HG02870 (cell line): ENCODE measurements at regions not wholly inside any gene's neighbourhood (a gene's known extent, or its start where the extent isn't known, plus 50 kb on each side); places are given as distances from the start of the nearest gene placed in this dataset.

Experiments
- ATAC-seq: cut with Tn5 transposase; IDR thresholded peaks from one replicate; pipeline ENCODE4 v1.9.1; 2021; ENCODE audit warnings: mild to moderate bottlenecking, moderate library complexity; ENCODE audit not compliant: unreplicated experiment

DNA sequence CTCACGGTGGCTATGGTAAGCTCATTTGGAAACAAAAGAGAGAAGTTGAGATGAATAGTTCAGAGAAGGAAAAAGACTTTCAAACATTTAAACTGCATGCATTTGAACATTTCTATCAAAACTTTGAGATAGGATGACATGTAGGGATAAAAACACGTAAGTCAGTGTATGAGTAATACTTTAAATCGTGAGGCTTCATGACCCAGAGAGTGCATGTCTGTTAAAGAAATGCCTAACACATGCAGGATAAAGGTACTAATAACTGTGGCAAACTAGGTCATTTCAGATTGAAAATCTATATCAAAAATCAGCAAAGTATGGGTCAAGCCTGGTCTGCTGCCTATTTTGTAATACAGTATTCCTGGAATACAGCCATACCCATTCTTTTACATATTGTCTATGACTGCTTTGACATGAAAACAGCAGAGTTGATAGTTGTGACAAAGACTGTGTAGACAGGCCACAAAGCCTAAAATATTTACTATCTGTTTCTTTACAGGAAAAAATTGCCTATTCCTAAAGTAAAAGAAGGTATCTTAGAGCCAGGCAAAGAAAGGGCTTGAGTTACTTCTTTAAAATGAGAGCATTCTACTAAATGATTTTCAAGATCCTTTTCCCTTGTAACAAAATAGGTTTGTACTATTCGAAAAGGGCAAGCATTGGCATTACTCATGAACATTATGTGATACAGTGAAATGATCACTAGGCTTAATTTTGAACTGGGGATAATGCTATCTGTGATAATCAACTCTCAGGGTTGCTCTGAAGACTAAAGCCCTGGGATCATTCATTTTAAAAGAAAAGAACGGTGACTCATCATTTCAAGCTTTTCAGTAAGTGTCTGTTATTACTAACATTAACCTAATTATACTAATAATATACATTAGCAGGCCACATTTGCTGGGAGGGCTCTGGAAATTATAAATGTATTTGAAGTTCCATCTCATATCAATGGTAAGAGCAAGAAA lies 185.9 kb downstream of the CRPPA start:
- ATAC-seq: no peak

DNA sequence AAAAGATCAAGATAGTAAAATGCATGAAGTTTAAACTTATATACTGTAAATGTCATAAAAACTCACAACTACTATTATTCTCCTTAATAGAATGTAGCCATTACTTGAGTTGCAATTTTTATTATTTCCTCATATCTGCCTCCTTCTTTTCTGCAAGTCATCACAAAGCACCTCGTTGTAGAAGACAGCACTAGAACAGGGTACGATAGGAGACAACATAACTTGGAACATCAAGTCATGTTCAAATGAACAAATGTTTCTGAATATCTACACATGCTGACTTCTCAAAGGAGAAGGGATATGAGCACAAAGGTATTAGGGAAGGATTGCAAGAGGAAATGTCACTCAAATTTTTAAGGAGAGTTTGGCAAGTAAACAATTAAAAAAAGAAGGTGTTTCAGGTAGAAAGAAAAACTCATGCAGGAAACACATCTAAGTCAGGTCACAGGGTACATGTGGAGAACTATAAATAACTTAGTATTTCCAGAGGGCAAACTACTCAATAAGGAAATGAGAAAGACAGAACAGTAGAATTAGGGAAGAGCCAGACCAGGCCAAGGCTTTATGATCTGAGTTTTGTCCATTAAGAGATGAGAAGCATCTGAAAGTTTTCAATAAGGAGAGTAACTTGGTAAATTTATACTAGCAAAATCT lies 186.7 kb downstream of the CRPPA start:
- ATAC-seq: no peak

DNA sequence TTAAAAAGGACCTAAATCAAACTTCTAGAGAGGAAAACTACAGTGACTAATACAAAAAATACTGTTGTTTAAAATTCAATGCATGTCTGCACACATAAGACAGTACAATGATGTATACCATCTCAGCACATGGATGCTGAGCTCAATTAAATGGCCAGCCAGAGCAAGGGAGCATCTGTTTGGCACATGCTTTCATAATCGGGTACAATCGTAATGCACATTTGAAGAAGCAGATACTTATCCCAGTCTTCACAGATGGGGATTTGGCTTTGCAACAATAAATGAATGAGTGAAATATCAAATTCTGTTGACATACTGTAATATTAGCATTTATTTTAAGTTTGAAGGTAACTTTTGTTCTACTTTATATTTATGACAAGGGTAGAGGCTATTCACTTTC lies 187.8 kb downstream of the CRPPA start:
- no peak for ATAC-seq

DNA sequence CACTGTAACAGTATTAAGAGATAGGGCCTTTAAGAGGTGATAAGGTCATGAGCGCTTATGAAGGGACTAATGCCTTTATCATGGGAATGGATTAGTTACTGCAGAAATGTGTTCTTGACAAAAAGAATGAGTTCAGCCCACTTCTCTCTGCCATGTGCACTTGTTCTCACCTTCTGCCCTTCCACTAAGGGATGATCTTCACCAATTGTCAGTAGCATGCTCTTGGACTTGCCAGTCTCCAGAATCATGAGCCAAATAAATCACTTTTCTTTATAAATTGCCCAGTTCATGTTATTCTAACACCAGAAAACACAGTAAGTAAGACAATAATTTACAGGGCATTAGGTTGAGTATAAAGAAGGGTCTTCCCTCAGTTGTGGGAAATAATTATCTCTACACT lies 189.1 kb downstream of the CRPPA start:
- no peak for ATAC-seq

DNA sequence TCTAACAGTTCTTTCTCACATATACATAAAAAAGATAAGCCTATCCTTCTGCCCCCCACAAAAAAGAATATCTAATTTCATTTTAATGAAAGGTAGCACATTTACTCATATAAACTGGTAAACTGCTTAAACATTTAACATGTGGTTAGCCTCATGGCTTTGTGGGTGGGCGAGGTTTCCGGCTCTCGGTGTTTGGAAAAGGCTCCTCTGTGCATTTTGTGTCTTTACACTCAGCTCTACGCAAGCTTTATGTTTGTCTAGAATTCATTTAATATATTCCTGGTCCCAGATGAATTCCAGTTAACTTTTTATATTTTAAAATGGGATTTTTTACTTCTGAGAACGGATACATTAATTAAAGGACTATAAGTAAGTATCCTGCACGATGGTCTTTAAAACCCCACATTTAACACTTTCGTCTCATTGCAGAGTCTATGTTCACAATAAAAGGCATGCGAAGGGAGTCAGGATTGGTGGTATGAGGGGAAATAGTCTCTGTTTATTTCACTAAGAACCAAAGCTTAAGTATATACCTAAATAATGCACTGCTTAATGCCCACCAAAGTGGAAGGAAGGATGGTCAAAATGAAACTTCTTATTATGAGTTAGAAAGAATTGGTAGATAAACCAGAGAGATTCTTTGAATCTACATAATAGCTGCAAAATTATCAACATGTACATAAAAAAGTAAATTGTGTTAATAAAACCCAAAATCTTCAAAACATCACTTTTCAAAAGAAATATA lies 197.2 kb downstream of the CRPPA start:
- ATAC-seq: no peak

DNA sequence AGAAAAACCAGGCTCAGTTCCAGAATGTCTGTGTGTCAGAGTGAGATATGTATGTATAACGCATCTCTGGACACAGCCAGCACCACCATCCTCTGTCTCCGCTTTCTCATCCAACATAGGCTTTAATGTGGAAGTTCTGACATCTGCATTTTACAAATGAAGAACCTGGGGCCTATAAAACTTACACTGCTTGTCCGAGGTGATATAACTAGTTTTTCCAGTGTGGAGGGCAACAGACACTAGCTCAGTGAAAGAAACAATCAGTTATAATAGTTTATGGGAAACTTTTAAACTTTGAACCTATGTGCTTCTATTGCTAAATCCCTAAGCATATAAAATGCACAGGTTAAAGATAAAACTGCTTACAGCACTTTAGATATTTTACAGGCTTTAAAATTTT lies 208.7 kb downstream of the CRPPA start:
- no peak for ATAC-seq

DNA sequence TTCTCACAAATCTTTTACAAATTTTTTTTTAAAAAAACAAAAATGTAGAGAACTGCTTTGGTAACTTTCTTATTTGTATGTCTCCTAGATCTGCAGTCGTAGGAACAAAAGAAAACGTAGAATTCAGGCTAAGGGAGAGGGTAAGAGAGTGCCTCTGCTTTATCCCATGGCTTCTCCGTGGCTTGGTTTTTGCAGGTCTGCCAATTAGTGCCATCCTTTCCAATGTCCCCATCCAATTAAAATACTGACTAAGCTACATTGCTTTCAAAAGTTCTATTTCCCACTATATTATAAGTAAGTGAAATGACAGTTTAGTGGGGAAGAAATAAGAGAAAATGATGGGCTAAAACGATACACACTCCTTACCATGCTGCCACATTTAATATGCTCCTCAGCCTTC lies 209.3 kb downstream of the CRPPA start:
- no peak for ATAC-seq

DNA sequence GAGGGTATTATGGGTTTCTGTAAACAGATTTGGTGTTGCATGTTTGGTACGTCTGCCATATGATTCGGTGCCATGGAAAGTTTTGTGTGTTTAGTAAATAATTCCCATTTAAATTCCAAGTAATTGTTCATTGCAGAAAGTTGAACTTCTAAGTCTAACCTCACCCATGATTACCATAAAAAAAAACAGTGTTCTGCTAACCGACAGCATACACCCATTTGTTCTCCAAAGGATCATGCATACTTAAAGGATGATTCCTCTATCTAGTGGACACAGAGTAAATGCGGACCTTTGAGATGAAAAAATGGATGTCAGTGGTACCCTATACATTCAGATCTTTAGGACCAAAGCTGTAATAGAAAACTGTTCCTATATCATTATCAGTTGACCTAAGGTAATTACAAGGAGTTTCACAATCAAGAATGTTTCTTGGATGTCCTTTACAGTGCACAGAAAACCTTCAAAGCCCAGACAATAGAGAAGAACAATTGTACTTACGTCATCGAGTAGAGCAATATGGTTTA lies 209.9 kb downstream of the CRPPA start:
- ATAC-seq: no peak

DNA sequence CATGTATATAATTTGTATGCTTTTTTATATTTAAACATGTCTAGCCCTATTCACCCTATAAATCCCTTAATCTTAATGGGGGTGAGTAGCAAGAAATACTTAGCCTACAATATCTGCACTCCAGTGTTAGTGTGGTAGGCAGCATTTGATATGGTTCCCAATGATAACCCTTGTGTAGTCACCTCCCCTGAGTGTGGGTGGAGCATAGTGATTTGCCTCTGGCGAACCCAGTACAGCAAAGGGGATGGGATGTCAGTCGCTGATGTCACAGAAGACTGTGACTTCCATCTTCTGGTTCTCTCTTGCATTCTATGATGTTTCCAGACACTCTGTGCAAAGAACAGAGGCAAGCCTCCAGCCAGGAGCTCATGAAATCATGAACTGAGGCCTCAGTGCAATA lies 211.2 kb downstream of the CRPPA start:
- ATAC-seq: no peak

DNA sequence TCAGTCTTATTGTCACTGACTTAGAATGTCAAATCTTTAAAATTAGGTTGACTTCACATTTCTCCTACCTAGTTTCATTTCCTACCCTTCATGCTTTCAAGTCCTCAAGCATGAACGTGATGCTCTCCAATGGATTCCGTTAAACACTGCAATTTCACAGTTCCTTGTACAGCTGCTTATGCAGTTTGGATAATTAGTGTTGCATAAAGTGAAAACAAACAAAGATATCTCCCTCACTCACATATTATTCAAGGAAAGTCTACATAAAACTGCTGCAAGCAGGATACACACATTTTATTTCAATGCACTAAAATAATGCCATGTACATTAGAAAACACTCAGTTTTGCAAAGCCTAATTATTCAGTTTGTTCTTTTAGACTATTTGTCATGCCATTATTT lies 214.0 kb downstream of the CRPPA start:
- ATAC-seq: no peak

DNA sequence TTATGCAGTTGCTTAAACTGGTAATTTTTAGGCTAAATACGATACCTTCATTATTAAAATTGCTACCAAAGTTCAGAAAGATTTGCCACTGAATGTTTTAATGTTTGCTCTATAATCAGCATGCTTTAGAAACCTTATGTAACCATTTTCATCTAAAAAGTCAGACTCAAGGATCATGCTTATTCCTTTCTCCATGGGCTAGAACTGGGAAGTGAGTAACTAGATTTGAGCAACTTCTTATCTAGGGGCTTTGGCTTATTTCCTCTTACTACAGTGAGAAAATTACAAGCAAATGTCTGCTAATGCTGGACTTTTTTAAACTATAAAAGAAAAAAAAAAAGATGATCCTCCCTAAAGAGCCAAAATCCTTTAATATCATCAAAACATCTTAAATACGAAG lies 215.9 kb downstream of the CRPPA start:
- no peak for ATAC-seq

DNA sequence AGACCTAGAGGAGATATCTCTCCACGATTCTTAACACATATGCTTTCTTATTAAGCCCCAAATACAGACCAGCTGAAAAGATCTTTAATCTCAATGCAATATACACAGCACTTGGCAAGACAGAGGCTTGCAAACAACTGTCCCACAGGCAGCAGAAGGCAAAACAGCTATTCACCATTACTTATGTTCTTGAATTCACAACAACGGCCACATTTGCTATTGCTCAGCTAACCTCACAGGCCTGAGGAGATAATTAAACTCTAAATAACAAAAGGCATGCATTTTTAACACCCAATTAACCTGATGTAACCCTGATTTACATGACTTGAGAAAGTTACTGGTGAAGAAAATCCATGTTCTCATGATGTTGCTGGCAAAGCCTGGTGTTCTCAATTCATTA lies 216.4 kb downstream of the CRPPA start:
- no peak for ATAC-seq

DNA sequence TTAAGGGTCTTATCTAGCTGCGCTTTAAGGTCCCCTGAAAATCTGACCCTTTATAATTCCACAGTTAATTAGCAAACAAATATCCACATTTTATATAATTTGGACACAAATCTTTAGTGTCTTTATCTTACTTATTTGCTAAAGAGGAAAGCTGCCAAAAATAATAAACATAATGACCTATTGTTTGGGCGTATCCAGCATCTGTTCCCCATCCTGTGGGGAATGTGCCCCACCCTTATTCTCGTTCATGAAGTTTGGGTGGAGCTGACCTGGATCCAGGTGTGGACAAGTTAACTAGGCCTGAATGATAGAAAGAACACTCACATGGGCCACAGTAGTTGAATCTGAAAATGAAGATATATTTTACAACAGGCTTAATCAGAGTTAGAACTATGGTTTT lies 218.3 kb downstream of the CRPPA start:
- no peak for ATAC-seq

DNA sequence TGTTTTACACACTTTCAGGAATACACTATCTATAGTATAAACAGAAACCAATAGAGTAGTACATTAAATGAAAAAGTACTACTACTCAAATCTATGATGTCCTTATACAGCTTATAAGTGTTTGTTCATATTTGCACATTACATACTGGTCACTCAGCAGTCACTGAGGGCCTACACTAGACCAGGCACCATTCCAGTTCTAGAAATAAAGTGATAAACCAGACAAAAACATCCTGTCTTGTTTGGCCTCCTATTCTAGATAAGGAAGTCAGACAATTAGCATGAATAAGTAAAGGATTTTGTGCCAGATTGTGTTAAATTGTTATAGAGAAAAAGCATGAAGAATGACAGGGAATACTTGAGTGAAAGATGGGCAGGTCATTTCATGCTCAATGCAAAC lies 219.0 kb downstream of the CRPPA start:
- no peak for ATAC-seq

DNA sequence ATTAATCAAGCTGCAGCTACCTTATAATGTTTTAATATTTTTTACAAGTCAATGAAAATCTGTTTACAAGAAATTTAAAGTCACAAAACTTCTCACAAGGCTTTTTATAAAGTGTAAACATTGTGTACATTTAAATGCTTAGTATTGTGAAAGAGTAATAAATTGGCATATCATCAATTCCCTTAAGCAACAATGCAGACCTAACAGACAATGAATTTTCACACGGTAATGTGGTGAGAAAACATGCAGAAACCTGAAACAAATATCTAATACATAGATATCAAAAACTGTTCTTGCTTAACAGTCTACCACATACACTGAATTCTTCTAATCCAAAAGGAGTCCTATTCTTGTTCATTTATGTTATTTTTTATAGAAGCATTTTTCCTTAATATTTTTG lies 220.7 kb downstream of the CRPPA start:
- no peak for ATAC-seq

DNA sequence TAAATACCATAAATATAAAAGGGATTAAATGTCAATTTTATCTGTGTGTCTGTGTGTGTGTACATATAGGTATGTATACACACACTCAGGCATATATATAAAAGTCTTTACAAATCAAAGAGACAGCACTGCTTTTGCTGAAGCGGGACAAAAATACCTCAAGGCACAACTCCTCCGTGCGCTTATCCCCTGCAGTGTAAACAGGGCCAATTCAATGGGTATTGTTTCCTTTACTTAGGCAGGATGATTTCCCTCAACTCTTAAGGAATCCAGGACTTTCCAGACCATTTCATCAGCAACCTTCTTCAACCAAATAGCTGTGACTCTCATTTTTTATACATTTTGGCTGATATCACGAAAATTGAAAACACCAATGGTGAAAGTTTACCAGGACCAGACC lies 227.7 kb downstream of the CRPPA start:
- ATAC-seq: no peak

DNA sequence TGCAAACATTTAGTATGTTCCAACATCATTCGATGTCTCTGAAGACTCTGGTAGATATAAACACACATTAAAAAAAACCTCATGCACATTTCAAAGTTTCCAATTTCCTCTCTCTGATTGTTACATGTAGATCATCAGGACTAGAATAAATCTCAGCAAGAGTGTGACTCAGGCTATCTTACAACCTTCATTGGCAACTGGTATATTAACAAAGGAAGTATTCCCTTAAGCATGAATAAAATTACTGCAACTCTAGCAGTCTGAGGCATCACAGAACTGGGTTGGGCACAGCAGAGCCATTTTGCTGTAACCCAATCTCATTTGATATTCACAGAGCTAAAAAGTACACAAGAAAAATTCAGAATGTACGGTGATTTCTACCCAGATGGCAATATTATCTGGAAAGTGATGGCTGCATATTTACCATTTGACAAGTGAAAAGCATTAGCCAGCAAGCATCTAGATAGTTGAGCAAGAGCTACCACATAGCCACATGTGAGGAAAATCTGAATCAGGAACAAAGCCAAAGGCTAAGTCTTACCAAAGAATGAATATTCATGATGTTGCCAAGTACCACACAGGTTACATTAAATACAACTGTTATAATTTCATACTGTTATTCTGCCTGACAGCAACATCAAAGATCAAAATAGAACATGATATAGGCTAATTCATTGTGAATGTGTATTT lies 232.2 kb downstream of the CRPPA start:
- ATAC-seq: no peak

DNA sequence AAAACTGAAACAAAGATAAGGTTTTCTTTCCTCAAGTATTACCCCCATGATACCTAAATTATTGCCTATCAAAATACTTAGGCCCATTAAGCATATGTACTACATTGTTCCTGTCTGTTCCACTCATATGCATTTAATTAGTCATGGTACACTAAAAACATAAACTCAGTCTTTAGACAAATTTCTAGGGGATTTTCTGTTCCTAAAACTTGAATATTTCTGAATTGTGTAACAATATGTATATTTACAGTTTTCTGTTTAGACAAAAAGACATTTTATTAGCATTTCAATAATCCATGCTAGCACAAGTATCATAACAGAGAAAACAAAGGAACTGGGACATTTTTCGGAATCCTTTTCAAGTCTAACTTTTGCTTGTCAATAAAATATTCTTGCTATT lies 234.2 kb downstream of the CRPPA start:
- ATAC-seq: no peak

DNA sequence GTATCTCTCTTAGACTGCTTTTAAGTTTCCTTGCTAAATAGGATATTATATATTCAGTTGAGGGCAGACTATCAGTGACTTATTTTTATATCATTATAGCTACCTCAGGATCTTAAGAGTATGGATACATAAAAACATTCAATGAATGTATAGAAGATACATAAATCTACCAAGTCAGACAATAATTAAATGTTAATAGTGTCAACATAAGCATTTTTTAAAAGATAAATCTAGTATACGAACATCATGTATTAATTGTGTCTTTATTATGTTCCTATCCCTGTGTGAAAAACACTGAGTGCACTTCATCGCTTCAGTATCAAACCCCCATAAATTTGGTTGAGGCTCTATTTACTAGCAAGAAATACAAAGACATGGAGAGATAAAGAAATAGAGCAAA lies 242.8 kb downstream of the CRPPA start:
- ATAC-seq: no peak

DNA sequence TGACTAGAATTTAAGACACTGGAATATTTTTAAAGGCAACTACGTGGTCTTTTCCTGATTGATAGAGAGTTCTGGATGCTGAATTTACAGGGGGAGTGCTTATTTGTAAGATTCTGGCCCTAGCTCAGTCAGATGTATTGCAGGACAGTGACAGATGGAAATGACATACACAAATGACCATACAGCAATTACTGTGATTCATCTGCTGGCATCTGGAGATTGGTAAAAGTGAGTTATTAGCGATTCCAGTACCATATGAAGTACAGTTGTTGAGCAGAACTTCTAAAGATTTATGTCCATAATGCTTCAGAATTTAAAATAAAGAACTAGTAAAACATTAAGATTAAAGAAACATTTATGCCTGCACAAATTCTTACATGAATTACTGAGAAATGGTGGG lies 243.2 kb downstream of the CRPPA start:
- no peak for ATAC-seq

DNA sequence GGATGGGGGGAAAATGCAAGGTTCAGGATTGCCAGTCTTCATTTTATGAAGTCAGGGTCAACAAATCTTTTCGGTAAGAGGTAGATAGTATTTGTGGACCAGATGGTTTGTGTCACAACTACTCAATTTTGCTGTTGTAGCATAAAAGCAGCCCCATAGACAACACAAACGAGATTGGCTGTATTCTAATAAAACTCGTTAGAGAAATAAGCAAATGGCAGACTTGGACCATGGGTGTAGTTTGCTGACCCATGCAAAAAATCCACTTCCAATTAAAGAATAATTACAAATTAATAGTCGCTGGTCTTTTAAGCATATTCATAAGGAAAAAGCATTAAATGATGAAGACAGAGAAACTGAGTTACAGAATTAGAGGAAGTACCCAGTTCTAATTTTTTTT lies 247.1 kb downstream of the CRPPA start:
- no peak for ATAC-seq
